Large intestine (tissue), 3 donors: ENCODE measurements at regions not wholly inside any gene's neighbourhood (a gene's known extent, or its start where the extent isn't known, plus 50 kb on each side); places are given as distances from the start of the nearest gene placed in this dataset.

Source experiments
- DNase-seq, 2 donors: peaks; one replicate each; pipeline versions ENCODE4 v3.0.0 to v3.0.0-alpha.2; 2013
- H3K27ac ChIP-seq: one replicate; pipeline ENCODE4 v1.5.1; 2013; ENCODE audit warnings: low read length
- H3K27me3 ChIP-seq: 2 replicates; pipeline ENCODE4 v1.6.1; 2013; ENCODE audit warnings: low read length; ENCODE audit not compliant: control insufficient read depth, insufficient read depth
- H3K36me3 ChIP-seq: 2 replicates; pipeline ENCODE4 v1.6.1; 2013; ENCODE audit warnings: low read length; ENCODE audit not compliant: control insufficient read depth, insufficient read depth
- H3K4me1 ChIP-seq: one replicate; pipeline ENCODE4 v1.6.1; 2013; ENCODE audit warnings: low read length; ENCODE audit not compliant: control insufficient read depth, insufficient read depth
- H3K4me3 ChIP-seq: one replicate; pipeline ENCODE4 v1.5.1; 2013; ENCODE audit warnings: low read length
- H3K9me3 ChIP-seq: one replicate; pipeline ENCODE4 v1.6.1; 2013; ENCODE audit warnings: mild to moderate bottlenecking, low read depth, low read length, moderate library complexity; ENCODE audit not compliant: control insufficient read depth
- WGBS: methylation state at CpG from one replicate; pipeline ENCODE4 v1.1.5; 2013; ENCODE audit warnings: low lambda C conversion rate; ENCODE audit not compliant: insufficient coverage; 5-methylcytosine and 5-hydroxymethylcytosine counted together

DNA sequence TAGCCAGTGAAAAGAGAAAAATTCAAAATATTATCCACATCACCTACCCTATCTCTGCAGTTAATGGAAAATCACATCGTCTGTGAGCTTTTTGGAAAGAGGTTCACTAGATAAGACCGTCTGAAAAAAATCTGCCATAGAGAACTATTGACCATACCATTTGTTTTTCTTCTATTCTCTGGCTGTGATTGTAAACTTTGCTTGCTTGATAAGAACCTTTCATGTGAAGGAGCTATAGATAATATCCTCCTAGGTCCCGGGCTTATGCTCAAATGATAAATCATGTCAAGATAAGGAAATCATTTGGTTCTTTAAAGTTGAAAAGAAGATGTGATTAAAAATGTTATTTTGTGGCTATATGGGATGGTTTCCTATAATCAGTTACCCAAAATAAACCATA, 369.9 kb downstream of the SIPA1L2 start:
- Histone ChIP-seq H3K9me3 (no peaks in the 10 kb centered on the region), H3K27ac (no peak overlapping the region), H3K4me1 (no peaks in the 10 kb centered on the region), H3K36me3 (no peaks in the 10 kb centered on the region), H3K4me3 (no peak overlapping the region), H3K27me3 (peaks cover 8% of the 10 kb centered on the region)
- no CpG with 5 or more reads among the region's 3 CpGs for WGBS
- DNase-seq = no peak

DNA sequence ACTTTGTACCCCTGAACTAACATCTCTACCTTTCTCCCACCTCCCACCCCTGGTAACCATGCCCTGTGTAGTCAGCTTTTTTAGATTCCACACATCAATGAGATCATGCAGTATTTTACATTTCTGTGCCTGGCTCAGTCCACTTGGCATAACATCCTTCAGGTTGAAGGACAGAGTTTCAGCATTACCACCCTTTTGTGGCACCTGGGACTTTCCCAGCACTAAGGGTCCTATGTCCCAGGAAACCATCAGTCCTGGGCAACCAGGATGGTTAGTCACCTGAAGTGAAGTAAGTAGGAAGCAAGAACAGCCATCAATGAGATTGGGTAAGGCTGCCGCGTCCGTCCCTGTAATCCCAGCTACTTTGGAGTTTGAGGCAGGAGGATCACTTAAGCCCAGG, 370.6 kb downstream of the SIPA1L2 start:
- Histone ChIP-seq H3K36me3 (no peaks in the 10 kb centered on the region), H3K27me3 (peaks cover 8% of the 10 kb centered on the region), H3K4me1 (no peaks in the 10 kb centered on the region), H3K4me3 (no peak overlapping the region), H3K9me3 (no peaks in the 10 kb centered on the region), H3K27ac (no peak overlapping the region)
- no peak for DNase-seq
- WGBS = no CpG with 5 or more reads among the region's 3 CpGs

DNA sequence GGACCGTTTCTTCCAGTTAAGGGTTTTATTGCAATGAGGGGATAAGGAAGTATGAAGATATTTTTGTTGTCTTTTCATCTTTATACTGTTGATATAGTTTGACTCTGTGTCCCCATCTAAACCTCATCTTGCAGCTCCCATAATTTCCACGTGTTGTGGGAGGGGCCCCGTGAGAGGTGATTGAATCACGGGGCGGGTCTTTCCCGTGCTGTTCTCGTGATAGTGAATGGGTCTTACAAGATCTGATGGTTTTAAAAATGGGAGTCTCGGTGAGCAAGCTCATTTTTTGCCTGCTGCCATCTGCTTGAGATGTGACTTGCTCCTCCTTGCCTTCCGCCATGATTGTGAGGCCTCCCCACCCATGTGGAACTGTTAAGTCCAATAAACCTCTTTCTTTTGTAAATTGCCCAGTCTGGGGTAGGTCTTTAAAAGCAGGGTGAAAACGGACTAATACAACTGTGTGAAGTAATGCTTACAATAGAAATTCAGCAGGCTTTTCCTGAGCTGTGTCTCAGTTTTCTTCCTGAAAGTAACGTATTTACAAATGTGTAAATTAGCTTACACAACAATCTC, 377.3 kb downstream of the SIPA1L2 start:
- DNase-seq = no peak
- peaks cover 2% of the 10 kb centered on the region for H3K4me1 ChIP-seq
- no peaks in the 10 kb centered on the region for H3K36me3 ChIP-seq
- no peak overlapping the region for H3K4me3 ChIP-seq
- no peaks in the 10 kb centered on the region for H3K9me3 ChIP-seq
- H3K27ac ChIP-seq = no peak overlapping the region
- 86% methylated on average over 2 of the region's 11 CpGs for WGBS
- H3K27me3 ChIP-seq = peaks cover 2% of the 10 kb centered on the region

DNA sequence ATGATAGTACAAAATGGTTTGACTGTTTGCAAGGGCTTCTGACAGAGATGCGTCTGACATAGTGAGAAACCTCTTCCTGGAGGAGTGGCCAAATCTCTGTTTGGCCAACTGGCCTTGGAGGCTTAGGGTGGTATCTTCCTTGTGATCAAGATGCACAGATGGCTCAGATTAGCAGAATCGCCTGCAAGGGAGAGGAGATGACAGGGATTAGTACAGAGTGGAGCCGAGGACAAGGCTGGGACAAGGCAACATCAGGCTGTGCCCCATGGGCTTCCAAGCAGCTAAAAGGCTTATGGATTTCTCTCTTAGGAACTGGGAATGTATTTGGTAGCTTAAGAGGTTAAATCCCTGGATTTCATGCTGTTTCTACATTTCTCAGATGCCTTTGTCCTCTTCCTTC, 379.1 kb downstream of the SIPA1L2 start:
- DNase-seq = no peak
- no CpG with 5 or more reads among the region's 3 CpGs for WGBS
- peaks cover 3% of the 10 kb centered on the region for H3K4me1 ChIP-seq

DNA sequence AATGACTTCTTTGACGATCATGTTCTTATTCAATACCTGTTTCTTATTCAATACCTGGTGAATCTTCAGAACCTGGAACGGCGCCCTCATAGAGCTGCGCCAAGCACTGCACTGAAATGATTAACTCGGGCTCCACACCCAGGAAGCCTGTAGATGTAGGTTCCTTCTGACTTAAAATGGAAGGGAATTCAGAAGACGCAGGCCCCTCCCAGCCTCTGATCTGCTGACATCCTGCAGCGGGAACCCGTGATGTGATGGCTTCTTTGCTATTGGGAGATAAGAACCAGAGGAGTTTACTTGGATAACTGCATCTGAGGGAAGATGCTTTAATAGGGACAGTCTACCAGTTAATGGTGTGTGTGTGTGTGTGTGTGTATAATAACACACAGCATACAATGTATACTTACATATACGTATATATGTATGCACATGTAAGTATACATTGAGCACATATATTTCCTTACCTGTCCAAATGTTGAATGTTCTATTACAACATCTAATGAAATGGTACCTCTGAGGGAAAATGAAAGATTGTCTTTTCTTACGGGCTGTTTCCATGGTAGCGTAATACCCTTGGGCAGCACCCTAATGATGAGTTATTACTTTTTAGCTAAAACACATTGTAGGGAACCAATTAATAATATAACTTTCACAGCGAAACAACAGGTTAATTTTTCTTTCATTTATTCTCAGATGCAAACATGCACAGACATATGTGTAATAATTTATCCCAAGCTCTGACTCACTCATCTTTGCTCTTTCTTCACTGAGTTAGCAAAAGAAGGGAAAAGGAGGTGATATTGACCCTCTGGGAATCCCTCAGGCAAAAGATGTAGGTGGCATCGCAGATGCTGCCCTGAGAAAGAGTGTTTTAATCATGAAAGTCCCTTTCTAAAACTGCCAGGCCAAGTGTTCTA, 379.8 kb downstream of the SIPA1L2 start:
- Histone ChIP-seq H3K27me3 (peaks cover 3% of the 10 kb centered on the region), H3K27ac (no peak overlapping the region), H3K9me3 (no peaks in the 10 kb centered on the region), H3K4me3 (no peak overlapping the region), H3K36me3 (no peaks in the 10 kb centered on the region), H3K4me1 (peaks cover 3% of the 10 kb centered on the region)
- 100% methylated on average over 1 of the region's 13 CpGs for WGBS
- DNase-seq = no peak

More for the DNA sequence above, 379.1 kb downstream of the SIPA1L2 start:
- H3K36me3 ChIP-seq = no peaks in the 10 kb centered on the region
- H3K27ac ChIP-seq = no peak overlapping the region
- H3K4me3 ChIP-seq = no peak overlapping the region
- peaks cover 3% of the 10 kb centered on the region for H3K27me3 ChIP-seq
- H3K9me3 ChIP-seq = no peaks in the 10 kb centered on the region

DNA sequence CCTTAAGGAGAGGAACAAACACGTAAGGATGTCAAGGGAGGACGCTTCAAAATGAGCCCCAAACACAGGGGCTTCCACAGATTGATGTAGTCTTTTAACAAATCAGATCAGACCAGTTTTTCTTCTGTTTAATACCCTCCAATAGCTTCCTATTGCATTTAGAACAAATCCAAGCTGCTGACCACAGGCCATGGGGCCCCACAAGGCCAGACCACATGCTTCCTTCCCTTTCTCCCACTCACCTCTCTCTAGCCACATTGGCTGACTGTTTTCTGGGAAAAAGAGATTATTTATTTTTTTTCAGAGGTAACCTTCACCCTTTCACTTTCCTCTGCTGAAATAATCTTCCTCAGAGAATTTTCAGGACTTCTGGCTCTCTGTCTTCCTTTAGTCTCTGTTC, 380.6 kb downstream of the SIPA1L2 start:
- Histone ChIP-seq H3K27me3 (peaks cover 6% of the 10 kb centered on the region), H3K4me1 (peaks cover 3% of the 10 kb centered on the region), H3K9me3 (no peaks in the 10 kb centered on the region), H3K27ac (no peak overlapping the region), H3K4me3 (no peak overlapping the region), H3K36me3 (no peaks in the 10 kb centered on the region)
- WGBS = no CpG with 5 or more reads among the region's 2 CpGs
- DNase-seq = no peak

DNA sequence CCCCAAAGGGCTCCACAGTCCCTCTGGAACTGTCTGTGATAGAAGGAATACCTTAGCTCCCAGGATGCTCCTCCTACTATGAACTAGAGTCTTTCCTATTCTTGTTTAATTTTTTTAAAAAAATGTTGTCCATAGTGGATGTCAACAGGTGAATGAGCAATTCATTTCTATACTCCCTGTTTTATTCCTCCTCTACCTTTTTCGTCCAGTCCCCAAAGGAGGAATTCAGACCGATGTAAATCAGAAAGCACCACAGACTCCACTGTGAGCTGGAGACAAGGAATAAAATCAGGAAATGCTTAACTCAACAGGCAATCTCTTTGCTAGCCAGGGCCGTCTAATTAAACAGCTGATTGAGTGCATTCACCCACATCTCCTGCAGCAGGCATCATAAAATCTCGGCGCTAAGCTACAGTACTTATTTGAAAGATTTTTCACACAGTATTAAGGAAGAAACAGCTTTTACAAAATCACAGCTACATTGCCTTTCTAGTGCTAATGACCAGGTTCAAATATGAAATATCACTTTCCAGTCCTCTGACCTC, 381.6 kb downstream of the SIPA1L2 start:
- H3K27me3 ChIP-seq = peaks cover 6% of the 10 kb centered on the region
- WGBS = 25% methylated on average over 1 of the region's 5 CpGs
- H3K36me3 ChIP-seq = no peaks in the 10 kb centered on the region
- H3K4me3 ChIP-seq = no peak overlapping the region
- H3K9me3 ChIP-seq = no peaks in the 10 kb centered on the region
- H3K4me1 ChIP-seq = peaks cover 3% of the 10 kb centered on the region
- H3K27ac ChIP-seq = no peak overlapping the region
- DNase-seq = no peak

DNA sequence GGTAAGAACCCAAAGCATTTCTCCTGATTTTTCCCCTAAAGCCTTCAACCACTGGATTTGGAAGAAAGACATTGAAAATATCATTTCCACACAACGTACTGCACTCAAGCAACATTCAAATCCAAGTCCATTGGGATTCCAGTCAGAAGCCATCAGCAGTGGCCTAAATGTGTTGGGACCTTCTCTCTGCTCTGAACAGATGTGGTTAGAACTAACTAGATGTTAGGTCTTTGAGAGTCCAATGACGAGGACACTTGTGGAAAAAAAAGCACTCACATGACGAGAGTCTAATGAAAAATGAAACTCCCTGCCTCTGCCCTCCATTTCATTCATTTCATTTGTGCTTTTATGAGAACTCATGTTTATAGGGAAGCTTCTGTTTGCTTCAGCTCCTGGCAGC, 382.3 kb downstream of the SIPA1L2 start:
- Histone ChIP-seq H3K27me3 (peaks cover 6% of the 10 kb centered on the region), H3K4me1 (peaks cover 3% of the 10 kb centered on the region), H3K27ac (no peak overlapping the region), H3K4me3 (no peak overlapping the region), H3K9me3 (no peaks in the 10 kb centered on the region), H3K36me3 (no peaks in the 10 kb centered on the region)
- DNase-seq = no peak
- no CpG with 5 or more reads among the region's 3 CpGs for WGBS

DNA sequence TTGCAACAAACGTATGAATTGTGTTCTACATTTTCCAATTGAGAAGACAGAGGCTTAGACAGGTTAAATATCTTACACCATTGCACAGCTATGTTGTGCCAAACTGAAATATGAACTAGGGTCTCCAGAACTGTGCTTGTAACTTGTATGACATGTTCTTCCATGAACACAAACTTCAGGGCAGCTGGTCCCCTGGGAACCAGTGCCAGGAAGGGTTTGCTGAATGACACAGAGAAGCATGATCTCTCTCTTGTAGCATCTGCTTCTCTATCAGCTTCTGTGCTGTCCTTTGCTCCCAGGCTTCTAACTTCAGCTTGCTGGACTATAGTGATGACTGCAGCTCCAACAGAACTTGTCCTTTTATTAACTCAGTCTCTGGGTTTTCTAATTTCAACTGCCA, 385.5 kb downstream of the SIPA1L2 start:
- no peaks in the 10 kb centered on the region for H3K36me3 ChIP-seq
- peaks cover 3% of the 10 kb centered on the region for H3K4me1 ChIP-seq
- peaks cover 7% of the 10 kb centered on the region for H3K27me3 ChIP-seq
- WGBS = 100% methylated on average over 1 of the region's 1 CpG
- H3K4me3 ChIP-seq = no peak overlapping the region
- H3K9me3 ChIP-seq = no peaks in the 10 kb centered on the region
- H3K27ac ChIP-seq = no peak overlapping the region
- DNase-seq = no peak

DNA sequence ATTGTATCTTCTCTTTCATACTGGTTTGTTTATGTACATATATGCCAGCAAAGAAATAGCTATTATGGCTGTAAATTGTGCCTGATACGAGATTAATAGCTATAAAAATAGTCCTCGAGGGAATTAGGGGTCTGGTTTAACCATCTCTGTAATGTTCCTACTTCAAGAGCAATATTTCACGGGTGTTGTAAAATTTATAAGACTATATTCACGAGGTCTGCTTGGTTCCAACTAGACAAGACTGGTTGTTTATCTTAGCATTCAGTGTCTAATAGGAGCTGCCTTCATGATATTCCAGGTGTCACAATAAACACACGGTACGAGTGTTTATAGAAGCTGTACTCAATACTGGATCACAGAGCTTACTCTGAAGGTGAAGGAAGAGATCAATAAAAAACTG, 389.9 kb downstream of the SIPA1L2 start:
- DNase-seq = no peak
- no peaks in the 10 kb centered on the region for H3K9me3 ChIP-seq
- peaks cover 5% of the 10 kb centered on the region for H3K27me3 ChIP-seq
- no peaks in the 10 kb centered on the region for H3K4me1 ChIP-seq
- no peak overlapping the region for H3K27ac ChIP-seq
- H3K36me3 ChIP-seq = no peaks in the 10 kb centered on the region
- WGBS = no CpG with 5 or more reads among the region's 6 CpGs
- H3K4me3 ChIP-seq = no peak overlapping the region
